Activated CD4-positive, alpha-beta T cell treated with anti-CD3 and anti-CD28 coated beads, Interleukin-2, amount 10 ng/mL, durations not matched to agents 24 days and 14 days (primary cell): ENCODE measurements at regions not wholly inside any gene's neighbourhood (a gene's known extent, or its start where the extent isn't known, plus 50 kb on each side); places are given as distances from the start of the nearest gene placed in this dataset.

Experiments
- DNase-seq: peaks from one replicate; pipeline ENCODE4 v3.0.0; 2022
- H3K27ac Mint-ChIP-seq: one replicate; pipeline ENCODE4 v1.8.0; 2022; ENCODE audit warnings: mild to moderate bottlenecking, mixed read lengths
- H3K27me3 Mint-ChIP-seq: one replicate; pipeline ENCODE4 v1.8.0; 2022; ENCODE audit warnings: mixed read lengths
- H3K36me3 Mint-ChIP-seq: one replicate; pipeline ENCODE4 v1.8.0; 2022; ENCODE audit warnings: low read depth, mild to moderate bottlenecking, mixed read lengths
- H3K4me1 Mint-ChIP-seq: one replicate; pipeline ENCODE4 v1.8.0; 2021; ENCODE audit warnings: mixed read lengths
- H3K4me3 Mint-ChIP-seq: one replicate; pipeline ENCODE4 v1.8.0; 2022; ENCODE audit warnings: mild to moderate bottlenecking, moderate library complexity, mixed read lengths
- H3K9me3 Mint-ChIP-seq: one replicate; pipeline ENCODE4 v1.8.0; 2021; ENCODE audit warnings: mixed read lengths
- intact Hi-C: fragments of 100-400 bp; cut with micrococcal nuclease; formaldehyde crosslinking; loops from one replicate; pipeline ENCODE4 v1.15.1; 2023

DNA sequence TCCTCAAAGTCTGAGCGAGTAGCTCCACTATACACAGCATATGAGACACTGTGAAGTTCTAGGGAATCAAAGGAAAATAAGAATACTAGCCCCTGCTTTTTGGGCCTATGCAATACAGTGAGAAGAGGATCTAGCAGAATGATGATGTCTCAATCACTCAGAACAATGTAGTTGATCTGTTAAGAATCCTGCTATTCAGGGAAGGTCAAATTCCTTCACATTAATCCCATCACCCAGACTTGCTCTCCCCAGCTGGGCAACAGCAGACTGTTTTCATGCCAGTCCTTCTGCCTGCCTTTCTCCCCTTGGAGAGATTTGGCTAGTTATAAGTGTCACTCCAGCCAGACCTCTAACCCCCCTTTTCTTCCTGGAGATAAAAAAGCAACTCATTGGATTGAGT is 230.0 kb upstream of the EPHA4 start:
- Mint-ChIP-seq H3K27ac (no peak overlapping the region), H3K27me3 (no peaks in the 10 kb centered on the region), H3K4me3 (no peak overlapping the region), H3K9me3 (no peaks in the 10 kb centered on the region), H3K4me1 (no peaks in the 10 kb centered on the region), H3K36me3 (no peaks in the 10 kb centered on the region)
- DNase-seq = no peak
- intact Hi-C loops = no loop called here

- Mint-ChIP-seq H3K4me1 (no peaks in the 10 kb centered on the region), H3K27me3 (no peaks in the 10 kb centered on the region), H3K27ac (no peak overlapping the region), H3K4me3 (no peak overlapping the region), H3K36me3 (no peaks in the 10 kb centered on the region), H3K9me3 (no peaks in the 10 kb centered on the region)
- no peak for DNase-seq
- intact Hi-C loops = no loop called here
Measured at GRCh38 chr2:221792971-221793521, 220.9 kb upstream of the EPHA4 start.

DNA sequence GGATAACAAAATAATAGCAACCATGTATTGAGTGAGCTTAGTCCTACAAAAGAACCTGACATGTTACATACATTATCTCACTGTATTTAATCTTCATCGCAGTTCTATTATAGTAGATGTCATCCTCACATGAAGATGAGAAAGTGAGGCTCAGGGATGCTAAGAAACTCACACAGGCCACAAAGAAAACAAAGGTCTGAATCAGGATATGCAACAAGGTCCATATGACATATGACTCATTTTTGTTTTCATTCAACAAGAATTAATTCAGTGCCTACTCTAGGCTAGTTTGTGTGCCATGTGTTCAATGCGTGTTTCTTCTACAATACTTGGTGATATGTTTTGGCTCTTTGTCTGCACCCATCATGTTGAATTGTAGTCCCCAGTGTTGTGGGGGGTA is 219.7 kb upstream of the EPHA4 start:
- H3K27ac Mint-ChIP-seq = no peak overlapping the region
- intact Hi-C loops = no loop called here
- H3K36me3 Mint-ChIP-seq = no peaks in the 10 kb centered on the region
- no peak for DNase-seq
- H3K4me3 Mint-ChIP-seq = no peak overlapping the region
- H3K27me3 Mint-ChIP-seq = no peaks in the 10 kb centered on the region
- no peaks in the 10 kb centered on the region for H3K9me3 Mint-ChIP-seq
- no peaks in the 10 kb centered on the region for H3K4me1 Mint-ChIP-seq

DNA sequence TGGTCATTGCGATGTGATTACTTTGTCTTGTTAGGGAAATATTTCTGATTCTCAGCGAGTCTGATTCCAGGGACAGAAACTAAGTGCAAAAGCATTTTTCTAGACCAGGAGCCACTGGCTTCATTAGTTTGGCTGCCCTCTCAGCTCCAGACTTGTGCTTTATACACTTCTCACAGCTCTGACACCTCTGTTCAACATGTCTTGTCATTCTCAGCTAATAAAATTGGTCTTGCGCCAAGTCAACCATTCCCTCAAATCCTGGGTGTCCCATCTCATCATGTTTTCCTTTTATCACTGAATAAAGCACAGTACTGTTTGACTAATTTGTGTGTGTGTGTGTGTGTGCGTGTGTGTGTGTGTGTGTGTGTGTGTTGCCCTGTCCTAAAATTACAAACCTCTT is 215.5 kb upstream of the EPHA4 start:
- no peak overlapping the region for H3K4me3 Mint-ChIP-seq

GRCh38 chr2:221786297-221786926 is 214.3 kb upstream of the EPHA4 start:
- DNase-seq = no peak
- Mint-ChIP-seq H3K27ac (no peak overlapping the region), H3K9me3 (no peaks in the 10 kb centered on the region), H3K4me3 (no peak overlapping the region), H3K27me3 (no peaks in the 10 kb centered on the region), H3K36me3 (no peaks in the 10 kb centered on the region), H3K4me1 (no peaks in the 10 kb centered on the region)
- intact Hi-C loops = no loop called here

More for the DNA sequence above, 215.5 kb upstream of the EPHA4 start:
- Mint-ChIP-seq H3K4me1 (no peaks in the 10 kb centered on the region), H3K27me3 (no peaks in the 10 kb centered on the region), H3K36me3 (no peaks in the 10 kb centered on the region), H3K27ac (no peak overlapping the region), H3K9me3 (no peaks in the 10 kb centered on the region)
- intact Hi-C loops = no loop called here
- no peak for DNase-seq

DNA sequence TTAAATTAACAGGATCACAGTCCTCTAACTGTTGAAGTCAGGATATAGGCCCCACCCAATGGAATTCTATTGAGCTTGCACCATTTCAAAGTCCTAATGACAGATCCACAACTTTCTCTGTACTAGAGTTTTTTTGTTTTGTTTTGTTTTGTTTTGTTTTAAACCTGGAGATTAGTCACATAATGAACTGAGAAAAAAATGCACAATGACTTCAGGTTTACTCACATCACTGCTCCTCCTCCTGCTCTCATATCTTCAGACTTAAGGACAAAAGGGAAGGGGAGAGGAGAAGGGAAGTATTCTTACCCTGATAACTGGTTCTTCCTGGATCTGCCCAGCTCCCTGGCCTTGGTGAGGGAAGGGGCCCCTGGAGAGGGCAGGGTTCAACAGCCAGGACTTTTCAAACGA is 208.2 kb upstream of the EPHA4 start:
- no peaks in the 10 kb centered on the region for H3K4me1 Mint-ChIP-seq
- no peaks in the 10 kb centered on the region for H3K9me3 Mint-ChIP-seq
- DNase-seq = no peak
- intact Hi-C loops = no loop called here
- H3K27me3 Mint-ChIP-seq = no peaks in the 10 kb centered on the region
- H3K4me3 Mint-ChIP-seq = no peak overlapping the region
- no peaks in the 10 kb centered on the region for H3K36me3 Mint-ChIP-seq
- H3K27ac Mint-ChIP-seq = no peak overlapping the region

- H3K27me3 Mint-ChIP-seq = no peaks in the 10 kb centered on the region
- no peaks in the 10 kb centered on the region for H3K4me1 Mint-ChIP-seq
- H3K36me3 Mint-ChIP-seq = no peaks in the 10 kb centered on the region
- H3K9me3 Mint-ChIP-seq = no peaks in the 10 kb centered on the region
- no peak for DNase-seq
- H3K4me3 Mint-ChIP-seq = no peak overlapping the region
- intact Hi-C loops = no loop called here
- H3K27ac Mint-ChIP-seq = no peak overlapping the region
Measured at GRCh38 chr2:221779614-221780067, 207.5 kb upstream of the EPHA4 start.

DNA sequence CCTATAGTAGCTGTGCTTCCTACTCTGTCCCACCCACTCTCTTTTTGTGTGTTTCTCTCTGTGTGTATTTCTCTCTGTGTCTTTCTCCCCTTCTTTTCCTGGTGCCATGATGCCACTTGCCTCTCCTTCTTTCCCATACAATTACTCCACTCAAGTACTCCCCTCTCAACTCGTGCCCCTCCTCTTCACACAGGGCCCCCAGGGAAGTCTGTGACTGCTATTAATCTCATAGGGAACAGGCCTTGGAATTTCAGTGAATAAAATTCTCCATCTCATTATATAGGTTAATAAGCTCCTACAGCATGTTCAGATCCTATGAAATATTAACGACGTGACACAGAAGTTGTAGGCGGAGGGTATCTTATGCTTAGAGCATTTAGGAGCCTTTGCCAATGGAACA is 205.9 kb upstream of the EPHA4 start:
- Mint-ChIP-seq H3K4me1 (no peaks in the 10 kb centered on the region), H3K4me3 (no peak overlapping the region), H3K9me3 (no peaks in the 10 kb centered on the region), H3K27ac (no peak overlapping the region), H3K27me3 (no peaks in the 10 kb centered on the region), H3K36me3 (no peaks in the 10 kb centered on the region)
- intact Hi-C loops = no loop called here
- no peak for DNase-seq

GRCh38 chr2:221777119-221777518 is 205.0 kb upstream of the EPHA4 start:
- intact Hi-C loops = no loop called here
- Mint-ChIP-seq H3K4me1 (no peaks in the 10 kb centered on the region), H3K4me3 (no peak overlapping the region), H3K27me3 (no peaks in the 10 kb centered on the region), H3K36me3 (no peaks in the 10 kb centered on the region), H3K9me3 (no peaks in the 10 kb centered on the region), H3K27ac (no peak overlapping the region)
- no peak for DNase-seq

- intact Hi-C loops = no loop called here
- H3K4me1 Mint-ChIP-seq = no peaks in the 10 kb centered on the region
- H3K4me3 Mint-ChIP-seq = no peak overlapping the region
- H3K36me3 Mint-ChIP-seq = no peaks in the 10 kb centered on the region
- no peaks in the 10 kb centered on the region for H3K9me3 Mint-ChIP-seq
- H3K27ac Mint-ChIP-seq = no peak overlapping the region
- DNase-seq = no peak
- H3K27me3 Mint-ChIP-seq = no peaks in the 10 kb centered on the region
Measured at GRCh38 chr2:221775096-221775495, 203.0 kb upstream of the EPHA4 start.

DNA sequence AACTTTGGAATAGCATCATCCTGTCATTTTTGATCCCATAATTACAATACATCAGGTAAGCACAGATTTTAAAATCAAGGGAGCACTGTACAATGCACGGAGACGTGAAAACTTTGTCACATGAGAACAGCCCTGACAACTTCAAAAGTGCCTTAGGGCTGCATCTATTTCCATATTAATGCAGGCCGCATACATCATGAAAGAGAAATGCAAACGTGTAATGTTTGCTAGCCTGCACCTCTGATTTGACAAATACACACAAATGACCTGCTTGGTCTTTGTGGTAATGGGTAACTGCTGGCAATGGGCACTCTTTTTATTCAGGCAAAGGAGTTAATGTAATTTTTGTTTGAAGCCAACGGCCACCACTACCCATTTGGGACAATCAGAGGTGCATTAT is 202.0 kb upstream of the EPHA4 start:
- Mint-ChIP-seq H3K4me1 (no peaks in the 10 kb centered on the region), H3K9me3 (no peaks in the 10 kb centered on the region), H3K4me3 (no peak overlapping the region), H3K27ac (no peak overlapping the region), H3K36me3 (no peaks in the 10 kb centered on the region), H3K27me3 (no peaks in the 10 kb centered on the region)
- DNase-seq = no peak
- intact Hi-C loops = no loop called here

GRCh38 chr2:221771297-221771696 is 199.2 kb upstream of the EPHA4 start:
- Mint-ChIP-seq H3K9me3 (no peaks in the 10 kb centered on the region), H3K36me3 (no peaks in the 10 kb centered on the region), H3K27ac (no peak overlapping the region), H3K4me1 (no peaks in the 10 kb centered on the region), H3K27me3 (no peaks in the 10 kb centered on the region), H3K4me3 (no peak overlapping the region)
- DNase-seq = no peak
- intact Hi-C loops = no loop called here

- no peaks in the 10 kb centered on the region for H3K9me3 Mint-ChIP-seq
- H3K27me3 Mint-ChIP-seq = no peaks in the 10 kb centered on the region
- DNase-seq = no peak
- no peak overlapping the region for H3K27ac Mint-ChIP-seq
- intact Hi-C loops = no loop called here
- H3K36me3 Mint-ChIP-seq = no peaks in the 10 kb centered on the region
- no peaks in the 10 kb centered on the region for H3K4me1 Mint-ChIP-seq
- H3K4me3 Mint-ChIP-seq = no peak overlapping the region
Measured at GRCh38 chr2:221767106-221768012, 195.3 kb upstream of the EPHA4 start.

- intact Hi-C loops = no loop called here
- Mint-ChIP-seq H3K4me1 (no peaks in the 10 kb centered on the region), H3K27ac (no peak overlapping the region), H3K36me3 (no peaks in the 10 kb centered on the region), H3K9me3 (no peaks in the 10 kb centered on the region), H3K27me3 (no peaks in the 10 kb centered on the region), H3K4me3 (no peak overlapping the region)
- DNase-seq = no peak
Measured at GRCh38 chr2:221762496-221762895, 190.4 kb upstream of the EPHA4 start.
